ENCODE measurements at regions not wholly inside any gene's neighbourhood (a gene's known extent, or its start where the extent isn't known, plus 50 kb on each side); places are given as distances from the start of the nearest gene placed in this dataset.

DNA sequence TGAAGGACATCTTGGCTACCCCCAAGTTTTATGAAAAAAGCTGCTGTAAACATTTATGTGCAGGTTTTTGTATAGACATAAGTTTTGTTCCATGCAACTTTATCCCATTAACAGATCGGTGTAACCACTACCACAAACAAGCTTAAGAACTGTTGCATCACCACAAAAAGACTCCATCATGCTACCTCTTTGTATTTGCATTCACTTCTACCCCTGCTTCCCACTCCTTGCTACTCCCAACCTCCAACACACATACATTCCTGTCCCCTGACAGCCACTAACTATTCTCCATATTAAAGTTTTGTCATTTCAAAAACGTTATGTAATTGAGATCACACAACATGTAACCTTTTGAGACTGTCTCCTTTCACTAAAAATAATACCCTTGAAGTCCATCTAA lies 57.8 kb upstream of the LHFPL2 start:
- in situ Hi-C loops (cut with MboI): no loop called here
- H3K27ac ChIP-seq: no peak overlapping the region
- H3K36me3 ChIP-seq (ENCODE audit: low read depth): no peaks in the 10 kb centered on the region
- no peaks in the 10 kb centered on the region for H3K27me3 ChIP-seq (replicated peaks; ENCODE audit: insufficient read depth)
- TF ChIP-seq EZH2phosphoT487 (IDR thresholded peaks at IDR 0.05; ENCODE audit: insufficient read depth, low read depth): no peak
- TF ChIP-seq EZH2 (IDR thresholded peaks at IDR 0.05; ENCODE audit: insufficient read depth, poor library complexity, severe bottlenecking): no peak
- H3K79me2 ChIP-seq (ENCODE audit: insufficient read depth): no peaks in the 10 kb centered on the region
- no peak overlapping the region for H2AFZ ChIP-seq
- 0 out of 2 replicates have a peak, but pooled peaks cover 6% of the 10 kb centered on the region for H3F3A ChIP-seq (ENCODE audit: insufficient read depth)
- H3K4me1 ChIP-seq (ENCODE audit: insufficient read depth): peaks cover 8% of the 10 kb centered on the region; the same call in 1 of the 2 replicates
- no peak overlapping the region for H3K4me3 ChIP-seq
- H3K4me2 ChIP-seq (ENCODE audit: unreplicated experiment): no peak overlapping the region
- 82 to 83% methylated on average over 2 of the region's 2 CpGs for WGBS, 2 experiments (ENCODE audit: low coverage in 1 of 2, low lambda C conversion rate in 2 of 2, missing lambda C conversion rate in 2 of 2)
- no peaks in the 10 kb centered on the region for H3K9me3 ChIP-seq (ENCODE audit: low read depth)
- no peak overlapping the region for H3K9ac ChIP-seq
- H4K20me1 ChIP-seq (ENCODE audit: insufficient read depth): no peaks in the 10 kb centered on the region
- H3K9me2 ChIP-seq (ENCODE audit: insufficient read depth): no peaks in the 10 kb centered on the region
- DNase-seq: no peak

DNA sequence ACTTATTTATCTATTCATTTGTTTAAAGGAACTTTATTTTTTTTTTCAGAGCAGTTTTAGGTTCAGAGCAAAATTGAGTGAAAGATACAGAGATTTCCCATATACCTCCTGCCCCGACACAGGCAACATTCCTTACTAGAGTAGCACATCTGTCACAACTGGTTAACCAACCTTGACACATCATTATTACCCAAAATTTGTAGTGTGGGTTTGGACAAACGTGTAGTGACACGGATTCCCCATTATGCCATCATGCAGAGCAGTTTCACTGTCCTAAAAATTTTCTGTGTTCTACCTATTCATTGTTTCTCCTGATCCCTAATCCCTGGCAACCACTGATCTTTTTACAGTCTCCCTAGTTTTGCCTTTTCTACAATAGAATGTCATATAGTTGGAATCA lies 57.3 kb upstream of the LHFPL2 start:
- 64 to 77% methylated on average over 3 of the region's 3 CpGs for WGBS, 2 experiments (ENCODE audit: low coverage in 1 of 2, low lambda C conversion rate in 2 of 2, missing lambda C conversion rate in 2 of 2)
- Histone ChIP-seq H3K9me2 (ENCODE audit: insufficient read depth) (no peaks in the 10 kb centered on the region), H3K4me3 (no peak overlapping the region), H3K9ac (no peak overlapping the region), H3F3A (ENCODE audit: insufficient read depth) (0 out of 2 replicates have a peak, but pooled peaks cover 6% of the 10 kb centered on the region), H2AFZ (no peak overlapping the region), H3K79me2 (ENCODE audit: insufficient read depth) (no peaks in the 10 kb centered on the region), H3K9me3 (ENCODE audit: low read depth) (no peaks in the 10 kb centered on the region), H3K4me1 (ENCODE audit: insufficient read depth) (peaks cover 8% of the 10 kb centered on the region; the same call in 1 of the 2 replicates), H3K4me2 (ENCODE audit: unreplicated experiment) (no peak overlapping the region), H3K36me3 (ENCODE audit: low read depth) (no peaks in the 10 kb centered on the region), H3K27ac (no peak overlapping the region), H4K20me1 (ENCODE audit: insufficient read depth) (no peaks in the 10 kb centered on the region), H3K27me3 (replicated peaks; ENCODE audit: insufficient read depth) (no peaks in the 10 kb centered on the region)
- TF ChIP-seq EZH2 (IDR thresholded peaks at IDR 0.05; ENCODE audit: insufficient read depth, poor library complexity, severe bottlenecking) (no peak), EZH2phosphoT487 (IDR thresholded peaks at IDR 0.05; ENCODE audit: insufficient read depth, low read depth) (no peak)
- in situ Hi-C loops (cut with MboI): no loop called here
- no peak for DNase-seq

DNA sequence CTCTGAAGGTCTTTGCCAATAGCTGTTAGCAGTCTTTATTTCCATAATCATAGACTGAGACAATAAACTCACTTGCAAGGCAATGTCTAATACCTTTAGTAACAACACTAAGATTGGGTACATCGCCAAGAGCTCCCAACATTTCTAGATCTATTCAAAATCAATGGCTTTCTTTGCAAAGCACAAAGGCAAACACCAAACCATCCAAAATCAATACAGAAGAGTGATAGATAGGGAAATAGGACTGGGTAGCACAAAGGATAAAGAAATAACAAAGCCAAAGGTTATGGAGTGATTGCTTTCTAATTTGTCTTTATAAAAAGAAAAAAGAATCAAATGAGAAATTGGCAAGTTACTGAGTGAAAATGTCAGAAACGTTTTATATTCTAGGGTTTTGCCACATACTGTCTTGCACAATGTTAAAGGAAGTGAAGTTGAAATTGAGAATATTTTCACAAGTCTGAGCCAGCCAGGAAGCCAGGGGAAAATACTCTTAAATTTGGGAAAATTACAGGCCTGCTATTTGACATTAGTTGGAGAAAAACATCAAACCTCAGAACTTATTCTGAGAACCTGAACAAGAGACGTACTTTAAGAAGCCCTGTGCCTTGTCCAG lies 53.3 kb upstream of the LHFPL2 start:
- peaks cover 24% of the 10 kb centered on the region for H3K4me1 ChIP-seq (ENCODE audit: insufficient read depth)
- TF ChIP-seq EZH2phosphoT487 (IDR thresholded peaks at IDR 0.05; ENCODE audit: insufficient read depth, low read depth): no peak
- no peak for TF ChIP-seq EZH2 (IDR thresholded peaks at IDR 0.05; ENCODE audit: insufficient read depth, poor library complexity, severe bottlenecking)
- 61 to 70% methylated on average over 3 of the region's 3 CpGs for WGBS, 2 experiments (ENCODE audit: low coverage in 1 of 2, low lambda C conversion rate in 2 of 2, missing lambda C conversion rate in 2 of 2)
- no peak overlapping the region for H3K9ac ChIP-seq
- H3F3A ChIP-seq (ENCODE audit: insufficient read depth): peaks cover 24% of the 10 kb centered on the region
- H3K27ac ChIP-seq: no peak overlapping the region
- no peak for DNase-seq
- no peaks in the 10 kb centered on the region for H3K27me3 ChIP-seq (replicated peaks; ENCODE audit: insufficient read depth)
- H4K20me1 ChIP-seq (ENCODE audit: insufficient read depth): no peaks in the 10 kb centered on the region
- in situ Hi-C loops (cut with MboI): no loop called here
- no peak overlapping the region for H3K4me3 ChIP-seq
- no peaks in the 10 kb centered on the region for H3K79me2 ChIP-seq (ENCODE audit: insufficient read depth)
- no peaks in the 10 kb centered on the region for H3K9me3 ChIP-seq (ENCODE audit: low read depth)
- no peak overlapping the region for H2AFZ ChIP-seq
- H3K4me2 ChIP-seq (ENCODE audit: unreplicated experiment): no peak overlapping the region
- H3K36me3 ChIP-seq (ENCODE audit: low read depth): no peaks in the 10 kb centered on the region
- no peaks in the 10 kb centered on the region for H3K9me2 ChIP-seq (ENCODE audit: insufficient read depth)

DNA sequence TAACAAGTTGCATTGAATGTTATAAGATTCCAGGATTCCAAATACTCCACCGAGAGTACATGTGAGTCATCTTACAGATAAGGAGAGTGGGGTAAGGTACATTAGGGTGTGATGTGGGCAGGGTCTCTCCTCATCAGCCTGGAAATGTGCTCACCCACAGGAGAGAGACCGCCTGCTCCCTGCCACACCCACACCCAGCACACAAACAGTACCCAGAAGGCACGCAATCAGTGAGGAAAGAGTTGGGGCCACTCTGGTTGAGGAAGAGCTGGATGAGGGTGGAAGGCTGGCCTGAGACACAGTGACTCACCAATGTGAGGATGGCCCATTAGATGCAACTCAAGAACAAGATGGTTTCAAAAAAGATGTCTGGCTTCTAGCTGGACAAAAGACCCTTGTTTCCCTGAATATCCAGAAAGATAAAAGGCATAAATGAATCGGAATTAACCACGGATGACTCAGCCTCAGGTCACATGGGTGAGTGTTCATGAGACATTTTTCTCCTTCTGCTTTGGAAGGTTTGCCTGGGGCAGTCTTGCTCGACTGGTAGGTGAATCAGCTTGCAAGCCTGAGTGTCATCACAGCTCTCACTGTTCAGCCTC lies 51.1 kb upstream of the LHFPL2 start:
- in situ Hi-C loops (cut with MboI): no loop called here
- Histone ChIP-seq H3F3A (ENCODE audit: insufficient read depth) (peaks cover 22% of the 10 kb centered on the region), H4K20me1 (ENCODE audit: insufficient read depth) (no peaks in the 10 kb centered on the region), H3K4me2 (ENCODE audit: unreplicated experiment) (peak overlapping the region; percentile 34), H3K36me3 (ENCODE audit: low read depth) (no peaks in the 10 kb centered on the region), H3K9ac (peak overlapping the region; percentile 24; the same call in 1 of the 2 replicates), H2AFZ (peak overlapping the region; percentile 61), H3K9me2 (ENCODE audit: insufficient read depth) (no peaks in the 10 kb centered on the region), H3K27ac (peak overlapping the region; percentile 75), H3K9me3 (ENCODE audit: low read depth) (no peaks in the 10 kb centered on the region), H3K4me1 (ENCODE audit: insufficient read depth) (peaks cover 19% of the 10 kb centered on the region), H3K79me2 (ENCODE audit: insufficient read depth) (no peaks in the 10 kb centered on the region), H3K27me3 (replicated peaks; ENCODE audit: insufficient read depth) (no peaks in the 10 kb centered on the region), H3K4me3 (peak overlapping the region; percentile 4; the same call in 1 of the 2 replicates)
- WGBS, 2 experiments (ENCODE audit: low coverage in 1 of 2, low lambda C conversion rate in 2 of 2, missing lambda C conversion rate in 2 of 2): 15 to 16% methylated on average over 6 of the region's 6 CpGs
- no peak for TF ChIP-seq EZH2phosphoT487 (IDR thresholded peaks at IDR 0.05; ENCODE audit: insufficient read depth, low read depth)
- TF ChIP-seq EZH2 (IDR thresholded peaks at IDR 0.05; ENCODE audit: insufficient read depth, poor library complexity, severe bottlenecking): no peak
- peak; percentile 98 for DNase-seq

Data from GM23248 (cell line).